Suppressor macrophage treated with lipopolysaccharide for 1 hour (primary cell): ENCODE measurements at regions not wholly inside any gene's neighbourhood (a gene's known extent, or its start where the extent isn't known, plus 50 kb on each side); places are given as distances from the start of the nearest gene placed in this dataset.
"Not testable (repeated sequence)": the region's sequence is repeated elsewhere in the genome, so short reads cannot be mapped to it uniquely, and the experiment has no call there.

Experiments
- DNase-seq, 3 donors: peaks; one replicate each; pipeline ENCODE4 v3.0.0-alpha.2; 2020 to 2022

DNA sequence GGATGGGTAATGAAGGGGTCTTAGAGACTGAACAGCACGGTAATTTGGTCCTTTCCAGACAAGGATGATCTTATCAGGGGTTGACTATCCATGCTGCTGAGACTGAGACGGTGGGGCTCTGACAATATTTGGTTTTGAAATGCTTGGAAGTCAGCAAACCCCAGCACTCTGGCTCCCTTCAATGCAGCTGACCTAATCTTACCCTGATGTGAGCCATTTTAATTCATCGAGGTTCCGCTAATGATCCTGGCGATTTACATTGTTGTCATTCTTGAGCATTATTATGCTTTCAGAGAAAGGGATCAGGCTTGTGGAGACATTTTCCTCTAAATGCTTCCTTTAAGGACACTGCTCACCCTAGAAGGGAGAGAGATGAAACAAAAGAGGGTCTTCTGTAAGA is 114.6 kb upstream of the BMPER start:
- no peak for DNase-seq

DNA sequence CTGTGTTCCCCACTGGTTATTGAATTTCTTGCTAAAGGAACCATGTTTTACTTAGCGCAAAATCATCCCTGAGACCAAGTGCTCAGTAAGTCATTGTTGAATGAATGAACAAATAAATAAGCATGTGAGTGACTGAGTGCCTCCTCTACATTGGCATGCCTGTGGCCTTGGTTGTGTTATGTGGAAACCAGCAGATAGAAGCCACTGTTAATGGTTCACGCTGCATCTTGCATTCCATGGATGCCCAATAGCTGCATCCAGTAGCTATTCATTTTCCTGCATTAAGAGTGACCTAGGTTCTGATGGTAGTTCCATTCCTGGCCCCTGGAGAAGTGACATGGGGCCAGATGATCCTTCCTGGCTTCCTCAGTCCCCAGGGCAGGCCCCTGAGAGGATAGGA is 113.3 kb upstream of the BMPER start:
- DNase-seq: no peak

DNA sequence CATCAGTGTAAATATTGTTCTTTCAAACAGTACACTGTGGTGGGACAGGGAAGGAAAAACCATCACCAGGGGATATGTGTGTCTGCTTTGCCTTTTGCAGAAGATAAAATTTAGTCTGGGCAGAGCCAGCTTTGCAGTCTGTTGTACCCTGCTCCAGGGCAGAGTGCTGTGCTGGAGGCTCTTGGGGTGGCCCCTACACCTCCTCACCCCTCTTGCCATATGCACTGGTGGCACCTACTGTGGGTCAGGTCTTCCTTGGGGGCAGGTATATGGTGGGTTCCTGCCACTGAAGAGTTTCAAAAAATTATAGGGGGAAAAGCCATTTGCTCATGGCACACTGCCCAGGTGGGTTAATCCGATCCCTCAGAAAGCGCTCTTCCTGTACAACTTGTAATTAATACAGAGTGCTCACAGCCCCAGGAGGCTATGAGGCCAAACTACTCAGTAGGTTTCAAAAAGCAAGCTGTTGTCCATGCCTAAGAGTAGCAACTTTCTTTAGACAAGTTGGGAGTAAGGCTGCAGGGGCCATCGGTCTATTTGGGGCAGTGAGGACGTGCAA is 112.7 kb upstream of the BMPER start:
- no peak for DNase-seq

DNA sequence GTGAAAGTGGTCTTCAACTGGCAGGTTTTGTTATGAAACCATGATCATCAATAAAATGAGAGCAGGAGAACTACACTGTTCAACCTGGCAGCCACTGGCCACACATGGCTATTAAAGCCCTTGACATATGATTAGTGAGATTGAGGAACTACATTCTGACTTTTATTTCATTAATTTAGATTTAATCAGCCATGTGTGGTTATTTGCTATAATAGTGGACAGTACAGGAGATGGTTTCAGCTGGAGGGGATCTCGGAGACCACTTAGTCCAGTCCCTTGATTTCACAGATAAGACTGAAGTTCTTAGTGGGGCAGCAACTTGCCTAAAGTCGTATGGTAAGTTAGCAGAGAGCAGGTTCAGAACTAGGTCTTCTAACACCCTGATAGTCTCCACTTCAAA is 111.7 kb upstream of the BMPER start:
- DNase-seq: no peak

DNA sequence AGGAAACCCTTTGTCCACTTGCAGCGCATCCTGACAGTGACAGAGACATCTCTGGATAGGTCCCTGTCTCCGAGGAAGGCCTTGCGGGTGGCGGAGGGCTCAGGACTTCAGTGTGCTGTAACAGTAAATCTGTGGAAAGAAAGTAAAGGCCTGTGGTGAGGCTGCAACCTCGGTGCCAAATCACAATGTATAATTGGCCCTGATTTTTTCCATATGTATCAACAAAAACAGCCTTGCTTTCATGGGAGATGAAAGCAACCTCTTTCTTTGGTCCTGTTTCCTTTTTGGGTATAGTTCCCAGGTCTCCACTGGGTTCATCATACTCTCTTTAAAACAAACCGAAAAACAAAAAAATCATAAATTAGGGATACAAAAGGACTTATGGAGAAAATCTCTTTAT is 110.9 kb upstream of the BMPER start:
- DNase-seq: no peak

DNA sequence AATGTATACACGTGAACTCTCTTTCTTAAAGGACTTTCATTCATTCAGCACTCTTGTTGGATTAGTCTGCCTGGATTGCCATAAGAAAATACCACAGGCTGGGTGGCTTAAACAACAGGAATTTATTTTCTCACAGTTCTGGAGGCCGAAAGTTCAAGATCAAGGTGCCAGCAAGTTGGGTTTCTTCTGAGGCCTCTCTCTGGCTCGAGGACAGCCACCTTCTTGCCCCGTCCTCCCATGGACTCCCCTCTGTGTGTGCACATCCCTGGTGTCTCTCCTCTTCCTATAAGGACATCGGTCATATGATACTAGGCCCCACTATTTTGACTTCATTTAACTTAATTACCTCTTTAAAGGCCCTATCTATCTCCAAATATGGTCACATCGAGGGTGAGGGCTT is 110.4 kb upstream of the BMPER start:
- DNase-seq: no peak

DNA sequence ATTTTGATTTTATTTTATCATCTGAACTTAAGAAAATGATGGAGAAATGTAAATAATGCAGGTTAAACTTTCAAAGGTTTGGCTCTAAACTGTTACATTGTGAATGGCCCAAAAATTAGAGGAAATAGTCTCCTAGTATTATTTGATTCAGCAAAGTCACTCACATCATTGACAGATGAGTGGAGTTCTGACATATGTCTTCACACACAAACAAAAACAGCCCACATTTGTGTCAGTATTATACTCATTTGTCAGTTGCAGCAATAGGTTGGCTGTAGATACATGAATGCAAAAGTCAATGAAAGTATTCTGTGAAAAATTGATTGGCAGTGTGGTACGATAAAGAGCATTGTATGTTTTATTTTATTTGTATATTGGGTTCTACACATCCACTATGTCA is 108.8 kb upstream of the BMPER start:
- no peak for DNase-seq

DNA sequence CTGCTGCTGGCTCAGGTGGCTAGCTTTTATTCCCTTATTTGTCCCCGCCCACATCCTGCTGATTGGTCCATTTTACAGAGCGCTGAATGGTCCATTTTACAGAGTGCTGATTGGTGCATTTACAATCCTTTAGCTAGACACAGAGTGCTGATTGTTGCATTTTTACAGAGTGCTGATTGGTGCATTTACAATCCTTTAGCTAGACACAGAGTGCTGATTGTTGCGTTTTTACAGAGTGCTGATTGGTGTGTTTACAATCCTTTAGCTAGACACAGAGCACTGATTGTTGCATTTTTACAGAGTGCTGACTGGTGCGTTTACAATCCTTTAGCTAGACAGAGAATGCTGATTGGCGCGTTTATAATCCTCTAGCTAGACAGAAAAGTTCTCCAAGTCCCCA is 107.8 kb upstream of the BMPER start:
- DNase-seq: not testable (repeated sequence)

DNA sequence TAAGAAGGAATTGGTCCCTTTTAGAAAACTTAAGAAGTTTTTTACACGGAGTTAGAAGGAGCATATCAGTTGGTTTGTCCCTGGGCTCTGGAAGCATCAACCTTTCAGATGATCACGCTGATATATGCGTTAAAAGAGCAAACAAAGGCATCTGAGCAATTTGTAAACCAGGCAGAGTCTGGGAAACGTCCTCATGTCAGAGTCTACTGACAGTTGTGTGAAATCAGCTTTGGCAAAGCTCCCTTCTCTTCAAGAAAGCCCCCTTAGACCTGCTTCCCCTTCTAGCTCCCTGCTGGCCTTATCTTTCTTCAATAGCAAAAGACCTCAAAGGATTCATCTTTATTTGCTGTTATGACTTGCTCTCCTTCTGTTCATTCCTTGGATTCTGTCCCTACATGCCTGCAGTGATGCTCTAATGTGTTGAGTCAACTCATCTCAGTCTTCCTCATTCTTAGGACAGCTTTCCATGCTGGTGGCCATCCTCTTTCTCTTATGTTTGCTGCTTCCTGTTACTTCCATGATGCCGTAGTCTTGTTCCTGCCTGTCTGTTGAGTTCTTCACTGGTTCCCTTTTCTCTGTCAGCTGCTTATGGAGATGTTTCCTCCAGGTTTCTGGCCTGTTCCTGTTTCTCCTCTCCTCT is 106.5 kb upstream of the BMPER start:
- DNase-seq: no peak

DNA sequence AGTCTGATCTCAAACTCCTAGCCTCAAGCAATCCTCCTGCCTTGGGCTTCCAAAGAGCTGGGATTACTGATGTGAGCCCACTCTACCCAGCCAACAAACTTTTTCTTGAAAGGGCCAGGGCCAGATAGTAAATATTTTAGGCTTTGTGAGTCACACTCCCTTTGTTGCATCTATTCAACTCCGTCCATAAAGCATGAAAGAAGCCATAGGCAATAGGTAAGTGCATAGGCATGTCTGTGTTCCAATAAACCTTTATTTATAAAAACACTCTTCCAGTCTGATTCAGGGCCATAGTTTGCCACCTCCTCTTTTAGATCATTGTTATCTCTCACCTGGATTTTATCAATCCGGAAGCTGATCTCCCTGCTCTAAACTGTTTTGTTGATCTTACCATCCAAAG is 105.6 kb upstream of the BMPER start:
- no peak for DNase-seq

DNA sequence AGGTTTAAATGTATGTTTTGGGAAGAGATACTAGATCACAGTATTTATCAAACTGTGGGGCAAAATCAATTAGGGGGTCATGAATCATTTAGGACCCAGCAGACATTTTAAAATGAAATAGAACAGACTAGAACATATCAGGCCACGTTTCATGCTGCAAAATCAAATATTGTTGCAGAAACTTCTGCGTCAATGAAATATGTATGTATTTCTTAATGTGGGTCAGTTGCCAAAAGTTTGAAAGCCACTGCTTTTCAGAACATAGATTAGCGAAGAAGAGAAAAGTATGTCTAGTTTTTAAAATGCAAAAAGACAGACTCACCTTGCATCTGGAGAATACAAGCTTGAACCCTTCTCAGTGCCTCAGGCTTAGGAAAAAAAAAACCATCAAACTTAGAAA is 102.7 kb upstream of the BMPER start:
- DNase-seq: no peak

DNA sequence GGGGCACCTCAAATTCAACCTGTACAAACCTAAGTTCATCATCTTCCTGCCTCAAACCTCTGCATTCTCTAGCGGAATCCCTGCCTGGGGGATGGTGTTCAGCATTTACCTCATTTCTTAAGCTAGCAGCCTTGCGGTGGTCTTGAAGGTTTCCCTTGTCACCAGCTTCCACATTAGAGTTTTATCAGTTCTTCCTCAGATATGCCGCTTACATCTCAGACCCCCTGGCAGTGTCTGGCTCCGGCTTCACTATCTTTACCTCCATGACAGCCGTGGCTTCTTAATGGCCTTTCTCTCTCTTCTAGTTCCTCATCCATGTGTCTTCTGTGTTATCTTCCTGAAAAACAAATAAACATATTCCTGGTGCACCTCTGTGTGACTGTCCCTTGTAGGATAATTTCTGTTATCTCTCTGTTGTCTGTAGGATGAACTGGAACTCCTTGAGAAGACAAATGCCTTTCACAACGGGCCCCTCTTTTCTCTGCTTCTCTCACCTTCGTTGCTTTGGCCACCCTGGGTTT is 101.1 kb upstream of the BMPER start:
- no peak for DNase-seq

DNA sequence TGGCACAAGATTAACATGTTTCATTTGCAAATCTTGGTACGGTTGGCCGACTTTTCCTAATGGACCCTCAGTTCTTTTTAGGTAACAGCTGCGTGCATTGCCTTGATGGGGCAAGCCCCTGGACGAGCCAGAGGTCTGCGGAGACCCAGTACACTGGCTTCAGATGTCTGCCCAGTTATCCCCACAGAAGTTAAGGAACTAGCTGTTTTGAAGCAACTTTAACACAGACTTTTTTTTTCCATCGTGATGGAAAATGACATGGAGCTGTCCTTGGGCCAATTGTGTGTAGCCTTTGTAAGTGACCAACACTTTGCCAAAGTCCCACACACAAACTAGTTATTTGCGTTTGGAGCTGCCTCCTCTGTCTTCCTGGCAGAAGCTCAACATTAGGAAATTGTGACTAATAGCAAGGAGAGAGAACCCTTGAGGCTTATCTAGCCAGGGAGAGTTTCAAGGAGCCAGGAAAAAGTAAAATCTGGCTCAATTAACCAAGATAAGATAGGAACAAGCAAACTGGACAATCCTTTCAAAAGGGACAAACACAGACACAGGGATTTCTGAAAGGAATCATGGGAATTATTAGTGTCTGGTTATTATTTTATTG is 99.6 kb upstream of the BMPER start:
- no peak for DNase-seq

DNA sequence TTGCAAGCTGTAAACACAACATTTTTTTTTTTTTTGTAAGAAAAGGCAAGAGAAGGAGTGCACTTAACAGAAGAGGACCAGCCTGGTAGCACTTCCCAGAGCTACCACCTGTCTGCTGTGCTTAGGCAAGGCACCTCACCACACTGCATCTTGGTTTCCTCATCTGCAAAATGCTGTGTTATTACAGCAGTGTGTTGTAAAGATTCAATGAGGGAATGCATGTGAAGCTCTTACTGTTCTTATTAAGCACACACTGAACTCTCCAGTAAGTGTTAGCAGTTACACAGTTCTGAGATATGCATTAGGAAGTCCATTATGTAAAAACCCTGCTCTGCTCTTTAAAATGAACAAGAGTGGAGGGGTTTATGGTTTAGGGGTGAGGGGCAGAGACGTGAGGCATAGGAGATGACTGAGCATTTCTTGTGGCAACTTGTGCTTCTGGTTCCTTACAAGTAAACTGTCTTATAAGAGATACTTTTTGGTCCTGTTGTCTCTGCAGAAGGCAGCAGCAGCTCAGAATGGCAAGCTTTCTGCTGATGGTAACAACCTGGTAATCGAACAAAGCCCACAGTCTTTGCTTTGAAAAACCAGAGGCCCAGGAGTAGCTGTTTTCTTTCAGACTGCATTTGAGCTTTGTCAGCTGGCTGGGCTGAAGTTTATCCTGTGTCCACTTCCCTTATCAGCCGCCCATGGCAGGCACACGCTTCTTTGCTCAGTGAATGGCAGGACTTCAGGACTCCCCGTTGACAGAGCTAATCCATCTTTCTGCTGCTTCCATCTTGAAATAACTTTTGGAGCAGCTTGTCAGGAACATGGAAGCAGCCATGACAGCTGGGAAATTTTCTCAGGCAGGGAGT is 98.8 kb upstream of the BMPER start:
- no peak for DNase-seq

DNA sequence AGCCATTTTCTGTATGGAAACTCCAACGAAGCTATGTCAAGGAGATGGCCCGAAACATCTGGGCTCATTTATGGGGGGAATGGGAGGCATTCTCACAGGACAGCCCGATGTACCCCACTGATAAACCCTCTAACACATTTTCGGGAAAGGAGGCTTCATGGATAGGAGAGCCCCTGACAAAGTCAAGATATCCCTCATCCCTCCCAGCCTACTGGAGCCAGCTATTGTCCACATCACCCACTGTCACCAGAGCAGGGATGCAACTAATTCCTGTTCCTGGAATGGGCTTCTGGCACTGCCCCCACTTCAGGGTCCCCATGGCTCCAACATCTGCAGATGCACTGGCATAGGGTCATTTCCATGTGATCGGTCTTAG is 98.2 kb upstream of the BMPER start:
- no peak for DNase-seq

DNA sequence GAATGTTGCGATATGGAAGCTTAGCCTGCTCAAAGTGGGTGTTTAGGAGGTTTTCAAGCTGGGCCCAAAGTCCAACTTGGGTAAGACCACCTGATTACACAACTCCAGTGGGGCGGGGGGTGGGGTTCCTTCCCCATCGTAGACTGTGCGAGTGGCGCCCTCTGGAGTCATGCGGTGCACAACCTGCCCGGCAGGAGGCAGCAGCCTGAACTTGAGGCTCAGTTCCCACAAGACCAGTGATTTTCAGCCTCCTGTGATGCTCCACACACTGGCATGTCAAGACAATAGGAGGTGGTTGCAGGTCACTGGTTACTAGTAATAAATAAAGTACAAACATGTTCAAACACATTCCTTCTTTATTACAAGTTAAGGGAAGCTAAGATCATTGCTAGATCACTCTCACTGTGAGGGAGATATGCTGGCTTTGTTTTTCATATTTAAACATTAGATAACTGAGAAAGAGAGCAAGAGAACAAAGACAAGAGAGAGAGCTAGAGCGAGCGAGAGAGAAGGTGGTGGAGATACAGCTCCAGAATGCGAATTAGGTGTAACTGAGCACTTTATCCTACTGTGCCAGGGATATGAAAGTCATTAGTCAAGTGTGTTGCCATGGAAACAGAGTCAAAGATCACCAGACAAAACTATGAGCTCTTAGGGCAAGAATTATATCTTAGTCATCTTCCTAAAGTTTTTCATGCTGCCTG is 97.4 kb upstream of the BMPER start:
- DNase-seq: no peak

DNA sequence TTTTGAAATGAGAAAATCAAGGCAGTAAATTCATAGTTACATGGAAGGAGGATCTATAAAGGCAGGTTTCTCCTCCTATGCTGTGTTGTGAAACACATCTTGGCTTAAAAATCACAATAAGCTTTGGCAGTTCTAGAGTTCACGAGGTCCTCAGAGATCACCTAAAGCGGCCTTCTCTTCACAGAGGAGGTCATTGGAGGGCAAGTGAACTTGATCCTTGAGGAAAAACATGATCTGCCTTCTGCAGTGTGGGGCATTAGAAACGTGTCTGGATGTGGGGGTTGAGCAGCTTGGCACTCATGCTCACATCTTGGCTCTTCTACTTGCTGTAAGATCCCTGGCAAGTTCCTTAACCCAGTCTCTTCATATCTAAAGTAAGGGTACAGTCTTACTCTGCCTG is 96.1 kb upstream of the BMPER start:
- no peak for DNase-seq

DNA sequence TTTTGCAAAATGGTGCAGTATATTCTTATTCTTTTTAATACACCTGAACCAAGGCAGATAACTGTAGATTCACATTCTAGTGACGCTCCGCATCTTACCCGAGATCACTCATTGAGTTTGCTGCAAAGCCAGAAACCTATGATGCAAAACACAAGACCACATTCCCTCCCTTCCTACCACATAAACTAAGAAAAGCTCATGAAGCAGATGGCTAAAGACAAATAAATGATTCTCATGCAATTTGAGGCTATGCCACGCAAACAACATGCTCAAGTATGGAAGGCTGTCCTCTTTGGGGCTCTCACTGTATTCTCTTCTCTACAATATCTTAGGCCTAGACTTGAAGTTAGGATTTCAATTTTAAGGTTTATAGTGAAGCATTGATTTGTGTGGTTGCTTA is 95.0 kb upstream of the BMPER start:
- no peak for DNase-seq

DNA sequence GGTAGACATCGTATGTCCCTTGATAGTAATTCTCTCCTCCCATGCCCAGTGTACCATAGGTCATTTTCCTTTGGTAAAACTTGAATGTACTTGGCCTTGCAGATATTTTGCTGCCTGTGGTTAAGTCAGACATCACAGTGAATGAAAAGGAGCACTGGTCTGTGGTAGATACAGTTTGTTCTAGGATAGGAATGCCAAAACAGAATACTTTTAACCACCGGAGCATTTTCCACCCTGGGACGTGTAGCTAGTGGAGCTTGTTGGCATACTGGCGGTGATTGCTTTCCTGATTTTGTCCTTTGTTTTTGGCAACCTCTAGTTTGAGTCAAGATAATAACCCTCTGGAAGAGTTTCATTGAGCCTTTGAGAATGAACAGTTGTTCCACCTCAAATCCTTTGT is 92.0 kb upstream of the BMPER start:
- no peak for DNase-seq

DNA sequence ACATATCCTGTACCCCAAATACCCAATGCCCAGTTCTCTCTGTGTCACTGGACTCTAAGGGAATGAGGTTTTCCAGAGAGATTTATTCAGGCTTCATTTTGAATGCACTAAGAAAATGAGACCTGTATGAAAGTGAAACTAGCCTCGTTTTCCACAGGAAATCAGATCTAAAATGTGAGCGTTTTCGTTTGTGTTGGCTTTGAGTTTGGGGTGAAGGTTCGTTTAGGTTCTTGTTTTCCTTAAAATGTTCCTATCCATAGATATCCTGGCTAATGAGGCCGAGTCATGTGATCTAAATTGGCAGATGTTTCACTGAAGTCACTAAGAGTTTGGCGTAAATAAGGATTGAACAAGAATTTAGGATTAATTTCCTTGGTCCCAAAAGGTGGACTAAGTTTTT is 90.9 kb upstream of the BMPER start:
- no peak for DNase-seq

DNA sequence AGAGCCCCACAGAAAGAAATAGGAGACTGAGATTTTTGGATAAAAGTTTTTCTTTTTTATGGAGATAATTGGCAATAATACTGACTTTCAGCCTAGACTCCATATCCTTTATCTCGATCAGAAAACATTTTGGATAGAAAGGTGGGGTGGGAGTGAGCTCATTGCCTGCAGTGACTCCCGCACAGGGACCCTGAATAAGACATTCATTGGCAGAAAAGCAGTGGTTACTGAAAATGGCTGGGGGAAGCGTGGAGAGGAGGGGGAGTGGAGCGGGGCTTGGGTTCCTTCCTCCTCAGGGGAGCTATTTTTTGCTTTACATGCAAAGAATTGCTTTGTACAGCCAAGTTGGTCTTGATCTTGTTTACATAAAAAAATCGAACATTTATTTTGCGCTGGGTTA is 90.4 kb upstream of the BMPER start:
- no peak for DNase-seq

DNA sequence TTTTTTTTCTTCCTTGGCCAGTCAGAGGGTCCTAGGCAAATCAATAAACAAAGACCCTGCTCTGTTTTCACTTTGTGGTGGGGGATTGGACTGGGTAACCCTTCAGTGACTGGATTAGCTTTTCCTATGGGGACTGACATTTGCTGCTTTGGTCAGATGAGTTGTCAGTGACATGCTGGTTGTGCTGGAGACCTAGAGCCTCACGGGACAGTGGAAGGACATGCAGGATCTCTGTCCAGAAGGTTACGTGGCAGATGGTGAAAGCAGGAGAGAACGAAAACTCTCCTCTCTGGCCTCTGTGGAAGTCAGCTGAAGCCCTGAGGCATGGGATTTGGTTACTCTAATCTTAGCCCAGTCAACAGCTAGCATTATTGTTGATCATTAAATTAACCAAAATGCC is 90.0 kb upstream of the BMPER start:
- no peak for DNase-seq

DNA sequence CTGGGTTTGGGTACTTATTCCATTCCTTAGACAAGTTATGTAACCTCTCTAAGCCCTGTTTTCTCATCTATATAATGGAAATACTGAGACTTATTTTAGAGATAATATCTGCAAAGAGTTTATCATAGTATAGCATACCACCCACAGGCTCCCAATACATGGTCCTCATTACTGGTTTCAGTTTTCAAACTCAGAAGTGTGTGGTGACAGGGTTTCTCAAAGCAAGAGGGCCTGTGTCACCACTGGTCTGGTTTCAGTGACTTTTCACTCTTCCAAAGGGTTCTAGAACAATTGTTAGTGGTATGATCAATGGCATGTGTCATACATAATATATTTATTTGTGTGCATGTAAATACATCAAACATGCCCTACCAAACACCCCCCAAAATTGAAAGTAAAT is 89.2 kb upstream of the BMPER start:
- no peak for DNase-seq
